Left renal cortex interstitium (tissue), 4 donors: ENCODE measurements at regions not wholly inside any gene's neighbourhood (a gene's known extent, or its start where the extent isn't known, plus 50 kb on each side); places are given as distances from the start of the nearest gene placed in this dataset.
"Not testable (repeated sequence)": the region's sequence is repeated elsewhere in the genome, so short reads cannot be mapped to it uniquely, and the experiment has no call there.

Source experiments
- DNase-seq, 4 donors: peaks; one replicate each; pipeline ENCODE4 v3.0.0-alpha.2; 2013; ENCODE audit warnings: low read depth in 4 of 4, low spot score in 2 of 4, missing footprints in 1 of 4

GRCh38 chr12:123063535-123063934 lies 83.1 kb downstream of the ARL6IP4 start:
- no peak for DNase-seq

GRCh38 chr12:123062681-123063486 lies 82.4 kb downstream of the ARL6IP4 start:
- no peak for DNase-seq

DNA sequence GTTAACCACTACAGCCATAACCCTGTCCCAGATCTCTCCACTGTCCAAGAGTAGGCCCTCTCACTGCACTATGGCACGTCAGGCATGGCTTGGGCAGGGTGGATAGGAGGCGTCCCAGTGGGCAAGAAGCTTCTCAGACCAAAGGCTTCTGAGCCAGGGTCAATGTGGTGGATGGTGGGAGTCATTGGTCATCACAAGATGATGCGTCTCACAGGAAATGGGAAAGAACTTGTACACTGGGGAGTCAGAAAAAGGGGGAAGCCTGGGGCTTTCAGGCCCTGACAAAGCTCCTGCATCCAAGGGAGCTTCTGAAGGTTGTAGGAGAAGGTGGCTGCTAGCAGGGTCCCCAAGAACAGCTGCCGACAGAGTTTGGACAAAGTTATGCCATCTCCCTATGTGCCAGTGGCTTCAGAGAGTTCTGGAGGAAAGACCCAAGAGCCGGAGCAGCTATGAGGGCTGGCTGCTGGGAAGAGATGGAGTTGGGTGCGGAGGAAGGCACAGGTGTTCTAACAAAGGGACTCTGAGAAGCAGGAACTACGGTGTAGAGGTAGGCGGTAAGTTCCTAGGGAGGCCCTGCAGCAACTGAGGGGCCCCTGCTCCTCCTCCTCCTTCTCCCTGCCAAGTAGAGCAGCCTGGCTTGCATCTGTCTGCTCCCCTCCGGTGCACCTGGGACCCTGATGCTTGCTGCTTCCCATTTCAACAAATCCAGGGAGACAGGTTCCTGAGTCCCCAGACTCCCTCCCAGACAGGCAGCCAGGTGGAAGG lies 81.1 kb downstream of the ARL6IP4 start:
- DNase-seq, result no peak

GRCh38 chr12:123059500-123059899 lies 79.0 kb downstream of the ARL6IP4 start:
- no peak for DNase-seq

DNA sequence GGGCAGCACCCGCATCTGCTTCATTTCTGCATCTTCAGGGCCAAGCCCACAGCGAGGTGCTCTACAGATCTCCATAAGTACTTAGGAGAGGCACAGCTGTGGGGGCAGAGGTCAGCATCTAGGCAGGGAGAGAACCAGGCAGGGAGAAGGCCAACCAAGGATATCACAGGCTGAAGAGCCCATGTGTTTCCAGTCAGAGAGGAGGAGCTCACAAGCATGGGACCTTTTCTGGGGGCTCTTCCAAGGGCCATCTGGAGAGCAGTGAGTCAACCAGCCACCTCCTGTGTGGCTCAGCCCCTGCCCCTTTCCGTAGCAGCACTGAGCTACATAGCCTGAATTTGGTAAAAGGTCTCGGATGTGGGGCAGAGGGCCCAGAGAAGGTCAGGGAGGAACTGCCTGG lies 78.5 kb downstream of the ARL6IP4 start:
- DNase-seq, result no peak

GRCh38 chr12:123058481-123058880 lies 78.0 kb downstream of the ARL6IP4 start:
- DNase-seq, result no peak

GRCh38 chr12:123057513-123058265 lies 77.2 kb downstream of the ARL6IP4 start:
- no peak for DNase-seq

DNA sequence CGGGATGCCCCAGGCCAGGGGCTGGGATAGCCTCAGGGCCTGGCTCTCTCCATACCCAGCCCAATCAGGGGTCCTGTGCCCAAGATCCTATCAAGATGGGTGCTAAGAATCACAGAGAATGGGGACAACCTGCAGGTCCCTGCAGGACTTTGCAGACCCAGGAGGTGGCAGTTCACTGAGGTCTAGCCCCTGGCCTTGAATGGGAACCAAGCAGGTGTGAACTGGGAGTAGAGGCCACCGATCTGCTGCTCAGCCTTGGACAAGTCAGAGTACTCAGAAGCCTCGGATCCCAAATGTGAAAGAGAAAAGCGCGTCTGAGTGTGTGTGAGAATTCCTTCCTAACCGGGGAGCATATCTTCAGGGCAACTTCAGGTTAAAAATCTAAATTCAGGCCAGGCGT lies 76.2 kb downstream of the ARL6IP4 start:
- DNase-seq, result no peak

GRCh38 chr12:123056053-123056452 lies 75.6 kb downstream of the ARL6IP4 start:
- DNase-seq, result no peak

- no peak for DNase-seq
These were observed 74.8 kb downstream of the ARL6IP4 start for GRCh38 chr12:123055281-123055766.

- DNase-seq, result no peak
These were observed 73.9 kb downstream of the ARL6IP4 start for GRCh38 chr12:123054371-123054770.

GRCh38 chr12:123051556-123051955 lies 71.1 kb downstream of the ARL6IP4 start:
- no peak for DNase-seq

DNA sequence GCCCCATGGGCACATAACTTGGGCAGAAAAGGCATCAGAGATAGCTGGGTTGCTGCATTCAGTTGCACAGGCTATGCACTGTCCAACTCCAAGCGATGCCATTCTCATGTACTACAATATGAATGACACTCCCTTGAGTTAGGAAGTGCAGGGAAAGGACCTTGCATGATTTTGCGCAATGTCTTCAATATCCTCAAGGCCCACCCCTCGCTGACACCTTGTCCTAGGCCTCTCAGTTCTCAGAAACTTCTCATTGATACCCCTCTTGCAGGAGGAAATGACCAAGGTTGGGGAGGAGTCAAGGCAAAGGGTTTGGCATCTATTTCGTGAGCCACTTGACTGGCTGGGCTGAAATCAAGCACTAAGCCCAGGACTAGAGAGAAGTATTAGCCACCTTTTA lies 70.4 kb downstream of the ARL6IP4 start:
- no peak for DNase-seq

- DNase-seq, result no peak
These were observed 69.9 kb downstream of the ARL6IP4 start for GRCh38 chr12:123050331-123050831.

GRCh38 chr12:123049398-123050240 lies 69.1 kb downstream of the ARL6IP4 start:
- no peak for DNase-seq

- DNase-seq, result not testable (repeated sequence)
These were observed 67.4 kb downstream of the ARL6IP4 start for GRCh38 chr12:123047892-123048291.

- no peak for DNase-seq
These were observed 66.8 kb downstream of the ARL6IP4 start for GRCh38 chr12:123047289-123047688.

- DNase-seq, result no peak
These were observed 66.0 kb downstream of the ARL6IP4 start for GRCh38 chr12:123046431-123046830.

- DNase-seq, result no peak
These were observed 65.2 kb downstream of the ARL6IP4 start for GRCh38 chr12:123045678-123046077.

DNA sequence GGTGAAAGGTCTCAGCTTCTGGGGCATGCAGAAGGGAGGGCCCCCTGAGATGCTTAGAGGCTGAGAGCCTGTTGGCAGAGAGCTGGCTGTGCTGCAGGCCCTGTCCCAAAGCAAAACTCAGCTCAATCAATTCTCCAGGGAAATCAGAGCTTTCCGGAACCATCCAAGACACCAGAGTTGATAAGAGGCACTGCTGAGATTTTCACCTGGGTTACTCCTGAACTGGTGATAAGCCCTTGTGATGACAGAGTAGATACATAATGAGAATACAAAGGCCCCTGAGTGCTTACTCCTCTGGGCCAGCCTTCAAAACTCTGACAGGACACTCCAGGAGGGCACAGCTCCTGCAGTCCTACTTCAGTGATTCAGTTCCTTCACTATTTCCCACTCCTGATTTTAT lies 63.9 kb downstream of the ARL6IP4 start:
- no peak for DNase-seq
